Ascending aorta (tissue), 2 donors: ENCODE measurements at regions not wholly inside any gene's neighbourhood (a gene's known extent, or its start where the extent isn't known, plus 50 kb on each side); places are given as distances from the start of the nearest gene placed in this dataset.

Experiments
- DNase-seq, 2 donors: peaks; one replicate each; pipeline ENCODE4 v3.0.0-alpha.2; 2019; ENCODE audit warnings: low spot score in 2 of 2
- H3K27ac ChIP-seq, 2 donors: fragments of 200-600 bp; sonication (generic); one replicate each; pipeline ENCODE4 v1.5.1; 2016 to 2017; ENCODE audit warnings: mild to moderate bottlenecking in 1 of 2
- H3K27me3 ChIP-seq: fragments of 200-600 bp; sonication (generic); one replicate; pipeline ENCODE4 v1.5.1; 2017
- H3K36me3 ChIP-seq, 2 donors: fragments of 200-600 bp; sonication (generic); one replicate each; pipeline ENCODE4 v1.5.1; 2016
- H3K4me1 ChIP-seq, 2 donors: fragments of 200-600 bp; sonication (generic); one replicate each; pipeline ENCODE4 v1.5.1; 2016 to 2017; ENCODE audit warnings: mild to moderate bottlenecking in 1 of 2
- H3K4me3 ChIP-seq, 2 donors: fragments of 200-600 bp; sonication (generic); one replicate each; pipeline ENCODE4 v1.5.1; 2016 to 2017; ENCODE audit warnings: mild to moderate bottlenecking in 1 of 2
- H3K9me3 ChIP-seq, 2 donors: fragments of 200-600 bp; sonication (generic); one replicate each; pipeline ENCODE4 v1.5.1; 2016
- CTCF ChIP-seq, 3 experiments: fragments of 200-600 bp in 2 of 3; fragments of 450-650 bp in 1 of 3; sonication (generic) in 2 of 3; IDR thresholded peaks; one replicate each; pipeline ENCODE4 v1.5.1; 2016 to 2019; ENCODE audit warnings: antibody characterized with exemption in 3 of 3, mild to moderate bottlenecking in 1 of 3, moderate library complexity in 1 of 3
- intact Hi-C: fragments of 100-400 bp; cut with DNase I; formaldehyde crosslinking; loops from one replicate; pipeline ENCODE4 v1.15.1; 2023

- no peak for DNase-seq
- no peaks in the 10 kb centered on the region for H3K4me1 ChIP-seq
- H3K9me3 ChIP-seq, result peaks cover 0 to 6% of the 10 kb centered on the region in 2 donors
- H3K27me3 ChIP-seq, result no peaks in the 10 kb centered on the region
- intact Hi-C loops, result no loop called here
- H3K36me3 ChIP-seq, result no peaks in the 10 kb centered on the region
- no peak for TF ChIP-seq CTCF (IDR thresholded peaks at IDR 0.05)
- no peak overlapping the region for H3K27ac ChIP-seq
- no peak overlapping the region for H3K4me3 ChIP-seq
Measured at GRCh38 chr2:22801970-22802369, 583.0 kb upstream of the KLHL29 start.

GRCh38 chr2:22807872-22808271 is 577.1 kb upstream of the KLHL29 start:
- Histone ChIP-seq H3K27ac (no peak overlapping the region), H3K27me3 (no peaks in the 10 kb centered on the region), H3K9me3 (peaks cover 0 to 6% of the 10 kb centered on the region in 2 donors), H3K4me1 (no peaks in the 10 kb centered on the region), H3K4me3 (no peak overlapping the region), H3K36me3 (no peaks in the 10 kb centered on the region)
- no peak for TF ChIP-seq CTCF (IDR thresholded peaks at IDR 0.05)
- intact Hi-C loops, result no loop called here
- DNase-seq, result no peak

- Histone ChIP-seq H3K27me3 (no peaks in the 10 kb centered on the region), H3K27ac (no peak overlapping the region), H3K4me1 (no peaks in the 10 kb centered on the region), H3K36me3 (no peaks in the 10 kb centered on the region), H3K4me3 (no peak overlapping the region), H3K9me3 (no peaks in the 10 kb centered on the region)
- no peak for DNase-seq
- intact Hi-C loops, result no loop called here
- TF ChIP-seq CTCF (IDR thresholded peaks at IDR 0.05), result no peak
Measured at GRCh38 chr2:22810602-22811001, 574.4 kb upstream of the KLHL29 start.

GRCh38 chr2:22812065-22812680 is 572.8 kb upstream of the KLHL29 start:
- TF ChIP-seq CTCF (IDR thresholded peaks at IDR 0.05), result no peak

GRCh38 chr2:22817197-22817596 is 567.8 kb upstream of the KLHL29 start:
- no peak for TF ChIP-seq CTCF (IDR thresholded peaks at IDR 0.05)
- no peaks in the 10 kb centered on the region for H3K4me1 ChIP-seq
- DNase-seq, result no peak
- no peaks in the 10 kb centered on the region for H3K27me3 ChIP-seq
- H3K9me3 ChIP-seq, result no peaks in the 10 kb centered on the region
- intact Hi-C loops, result no loop called here
- no peak overlapping the region for H3K27ac ChIP-seq
- H3K36me3 ChIP-seq, result no peaks in the 10 kb centered on the region
- no peak overlapping the region for H3K4me3 ChIP-seq

More at GRCh38 chr2:22812065-22812680, 572.8 kb upstream of the KLHL29 start:
- Histone ChIP-seq H3K27me3 (no peaks in the 10 kb centered on the region), H3K36me3 (no peaks in the 10 kb centered on the region), H3K4me3 (no peak overlapping the region), H3K27ac (no peak overlapping the region), H3K4me1 (no peaks in the 10 kb centered on the region), H3K9me3 (no peaks in the 10 kb centered on the region)
- DNase-seq, result no peak
- intact Hi-C loops, result no loop called here

- Histone ChIP-seq H3K27me3 (no peaks in the 10 kb centered on the region), H3K4me3 (no peak overlapping the region), H3K9me3 (no peaks in the 10 kb centered on the region), H3K27ac (no peak overlapping the region), H3K36me3 (no peaks in the 10 kb centered on the region), H3K4me1 (no peaks in the 10 kb centered on the region)
- intact Hi-C loops, result no loop called here
- DNase-seq, result no peak
- TF ChIP-seq CTCF (IDR thresholded peaks at IDR 0.05), result no peak
Measured at GRCh38 chr2:22821458-22821857, 563.5 kb upstream of the KLHL29 start.
